Effector memory CD8-positive, alpha-beta T cell (primary cell): ENCODE measurements at regions not wholly inside any gene's neighbourhood (a gene's known extent, or its start where the extent isn't known, plus 50 kb on each side); places are given as distances from the start of the nearest gene placed in this dataset.

Experiments used
- ATAC-seq: fragments of 150-1000 bp; cut with Tn5 transposase; replicated peaks from 2 replicates; pipeline ENCODE4 v1.10.0; 2021; ENCODE audit warnings: mild to moderate bottlenecking, moderate library complexity
- DNase-seq, 3 experiments: peaks; one replicate each; pipeline ENCODE4 v3.0.0; 2021
- H3K27ac Mint-ChIP-seq, 2 donors: one replicate each; pipeline ENCODE4 v1.8.0; 2022; ENCODE audit warnings: mild to moderate bottlenecking in 2 of 2, mixed read lengths in 2 of 2, moderate library complexity in 2 of 2
- H3K27me3 Mint-ChIP-seq, 2 donors: one replicate each; pipeline ENCODE4 v1.8.0; 2022; ENCODE audit warnings: mixed read lengths in 2 of 2
- H3K36me3 Mint-ChIP-seq: one replicate; pipeline ENCODE4 v1.8.0; 2022; ENCODE audit warnings: mild to moderate bottlenecking, moderate library complexity, mixed read lengths; ENCODE audit not compliant: insufficient read depth
- H3K4me1 Mint-ChIP-seq, 2 donors: one replicate each; pipeline ENCODE4 v1.8.0; 2022; ENCODE audit warnings: low read depth in 2 of 2, mixed read lengths in 2 of 2
- H3K4me3 Mint-ChIP-seq, 2 donors: one replicate each; pipeline ENCODE4 v1.8.0; 2022; ENCODE audit warnings: mild to moderate bottlenecking in 2 of 2, mixed read lengths in 2 of 2, moderate library complexity in 2 of 2
- H3K9me3 Mint-ChIP-seq, 2 donors: one replicate each; pipeline ENCODE4 v1.8.0; 2022; ENCODE audit warnings: mixed read lengths in 2 of 2

DNA sequence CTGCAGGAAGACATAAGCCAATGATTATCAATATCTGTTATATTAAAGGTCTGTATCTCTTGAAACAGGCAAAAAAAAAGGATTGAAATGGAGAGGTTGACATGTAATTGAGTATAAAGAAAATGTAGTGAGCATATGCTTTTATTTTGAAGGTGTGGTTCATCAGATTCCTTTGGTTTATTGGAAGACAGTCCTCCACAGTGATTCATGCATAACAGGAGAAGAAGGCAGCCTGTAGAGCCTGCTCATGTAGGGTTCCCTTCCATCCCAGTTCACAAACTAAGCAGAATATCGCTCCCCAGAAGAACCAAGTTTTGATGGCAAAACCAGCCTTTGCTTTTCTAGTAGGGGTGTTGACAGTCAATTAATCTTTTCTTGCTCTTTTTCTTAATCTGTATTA, 1016.8 kb upstream of the ADGRL4 start:
- ATAC-seq = no peak
- Mint-ChIP-seq H3K27ac (no peak overlapping the region), H3K4me3 (no peak overlapping the region), H3K36me3 (no peaks in the 10 kb centered on the region), H3K9me3 (no peaks in the 10 kb centered on the region), H3K4me1 (no peaks in the 10 kb centered on the region), H3K27me3 (no peaks in the 10 kb centered on the region)
- no peak for DNase-seq

DNA sequence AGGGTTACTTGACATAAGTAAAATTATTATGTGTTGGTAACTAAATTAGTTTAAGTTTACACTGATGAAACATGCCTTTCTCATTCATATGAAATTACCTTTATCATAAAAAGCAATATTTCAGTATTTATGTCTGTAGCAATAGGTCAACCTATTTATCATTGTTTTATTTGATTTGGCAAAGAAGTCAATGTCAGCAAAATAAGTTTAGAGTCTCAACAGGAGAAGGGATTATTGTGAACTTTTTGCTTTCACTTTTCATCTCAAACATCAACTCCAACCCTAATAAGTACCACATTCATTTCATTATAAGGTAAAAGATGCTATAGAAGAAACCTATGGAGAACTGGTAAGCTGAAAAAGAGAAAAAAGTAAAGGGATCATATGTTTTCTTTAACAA, 1015.4 kb upstream of the ADGRL4 start:
- Mint-ChIP-seq H3K36me3 (no peaks in the 10 kb centered on the region), H3K9me3 (peaks cover 0 to 2% of the 10 kb centered on the region in 2 donors), H3K4me3 (no peak overlapping the region), H3K4me1 (no peaks in the 10 kb centered on the region), H3K27ac (no peak overlapping the region), H3K27me3 (no peaks in the 10 kb centered on the region)
- ATAC-seq (no peak), DNase-seq (no peak)

DNA sequence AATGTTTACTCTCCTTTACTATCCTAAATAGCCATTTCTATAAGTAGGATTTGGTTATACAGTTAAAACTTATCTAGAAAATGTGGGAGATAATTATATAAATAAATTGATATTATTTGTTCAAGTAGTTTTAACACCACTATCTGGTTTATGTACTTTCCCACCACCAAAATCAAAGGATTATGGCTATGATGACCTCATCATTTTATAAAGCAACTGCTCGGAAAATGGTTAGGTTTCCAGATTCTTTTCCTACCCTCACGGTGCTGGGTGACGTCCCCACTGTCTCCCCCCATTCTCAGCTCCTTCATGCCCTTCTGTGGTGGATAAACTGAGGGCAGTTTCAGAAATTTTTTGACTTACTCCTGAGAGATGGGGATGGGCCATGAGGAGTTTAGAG, 1011.8 kb upstream of the ADGRL4 start:
- DNase-seq = no peak
- no peak for ATAC-seq
- no peak overlapping the region for H3K4me3 Mint-ChIP-seq
- no peaks in the 10 kb centered on the region for H3K27me3 Mint-ChIP-seq
- H3K9me3 Mint-ChIP-seq = peaks cover 0 to 2% of the 10 kb centered on the region in 2 donors
- no peaks in the 10 kb centered on the region for H3K36me3 Mint-ChIP-seq
- no peaks in the 10 kb centered on the region for H3K4me1 Mint-ChIP-seq
- no peak overlapping the region for H3K27ac Mint-ChIP-seq

DNA sequence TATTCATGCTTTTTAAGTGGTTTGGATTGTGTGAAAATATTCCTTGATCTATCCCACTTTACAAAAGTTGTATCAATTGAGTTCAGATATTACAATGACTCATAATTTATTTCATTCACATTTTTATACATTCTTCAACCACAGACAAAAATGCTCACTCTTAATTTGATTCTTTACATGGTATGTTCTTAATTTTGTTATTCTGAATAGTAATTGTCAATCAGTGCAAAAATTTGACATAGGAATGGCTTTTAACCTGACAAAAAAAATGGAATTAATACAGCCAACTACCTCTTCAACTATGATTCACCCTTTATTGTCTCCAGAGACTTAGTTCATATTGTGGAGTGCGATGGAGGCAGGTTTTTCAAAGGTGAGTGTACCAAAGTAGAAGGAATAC, 1002.4 kb upstream of the ADGRL4 start:
- no peaks in the 10 kb centered on the region for H3K36me3 Mint-ChIP-seq
- ATAC-seq (no peak), DNase-seq (no peak)
- no peaks in the 10 kb centered on the region for H3K27me3 Mint-ChIP-seq
- no peak overlapping the region for H3K27ac Mint-ChIP-seq
- H3K4me1 Mint-ChIP-seq = no peaks in the 10 kb centered on the region
- no peak overlapping the region for H3K4me3 Mint-ChIP-seq
- peaks cover 0 to 2% of the 10 kb centered on the region in 2 donors for H3K9me3 Mint-ChIP-seq

DNA sequence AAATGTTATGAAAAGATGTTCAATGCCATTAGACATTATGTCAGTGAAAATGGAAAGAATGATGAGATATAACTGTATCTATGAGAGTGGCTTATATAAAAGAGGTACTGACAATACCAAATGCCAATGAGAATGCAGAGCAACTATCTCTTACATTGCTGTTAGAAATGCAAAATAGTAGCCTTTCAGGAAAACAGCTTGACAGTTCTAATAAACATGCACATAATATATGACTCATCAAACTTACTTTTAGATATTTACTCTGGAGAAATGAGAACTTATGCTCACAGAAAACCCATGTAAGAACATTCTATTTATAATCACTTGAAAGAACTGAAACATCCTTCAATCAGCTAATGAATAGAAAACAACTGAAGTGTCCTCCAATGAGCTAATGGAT, 996.7 kb upstream of the ADGRL4 start:
- no peak for ATAC-seq
- H3K36me3 Mint-ChIP-seq = peaks cover 2% of the 10 kb centered on the region

DNA sequence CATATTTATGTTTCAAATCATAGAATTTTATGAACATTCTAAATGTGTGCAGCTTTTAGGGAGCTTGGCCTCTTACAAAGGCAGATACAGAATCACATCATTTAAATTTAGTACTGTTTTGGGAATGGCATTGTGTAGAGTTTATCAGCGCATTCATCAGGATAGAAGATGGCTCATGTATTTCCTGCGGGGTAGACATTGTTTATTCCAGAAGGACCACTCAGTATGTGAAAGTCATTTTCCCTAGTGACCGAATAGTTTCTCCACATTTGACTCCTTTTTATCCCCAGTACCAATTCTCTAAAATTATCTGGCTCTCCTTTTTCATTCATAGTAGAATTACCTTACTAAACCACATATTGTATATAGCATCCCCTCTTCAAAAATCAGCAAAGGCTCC, 981.9 kb upstream of the ADGRL4 start:
- H3K9me3 Mint-ChIP-seq = peaks cover 15 to 27% of the 10 kb centered on the region in 2 donors
- H3K4me3 Mint-ChIP-seq = no peak overlapping the region
- H3K4me1 Mint-ChIP-seq = no peaks in the 10 kb centered on the region
- H3K27me3 Mint-ChIP-seq = no peaks in the 10 kb centered on the region
- H3K27ac Mint-ChIP-seq = no peak overlapping the region
- no peak for DNase-seq
- no peaks in the 10 kb centered on the region for H3K36me3 Mint-ChIP-seq
- ATAC-seq = no peak

More for the DNA sequence above, 996.7 kb upstream of the ADGRL4 start:
- no peak for DNase-seq
- Mint-ChIP-seq H3K27me3 (no peaks in the 10 kb centered on the region), H3K4me3 (no peak overlapping the region), H3K9me3 (peaks cover 7 to 19% of the 10 kb centered on the region in 2 donors), H3K4me1 (no peaks in the 10 kb centered on the region), H3K27ac (no peak overlapping the region)

DNA sequence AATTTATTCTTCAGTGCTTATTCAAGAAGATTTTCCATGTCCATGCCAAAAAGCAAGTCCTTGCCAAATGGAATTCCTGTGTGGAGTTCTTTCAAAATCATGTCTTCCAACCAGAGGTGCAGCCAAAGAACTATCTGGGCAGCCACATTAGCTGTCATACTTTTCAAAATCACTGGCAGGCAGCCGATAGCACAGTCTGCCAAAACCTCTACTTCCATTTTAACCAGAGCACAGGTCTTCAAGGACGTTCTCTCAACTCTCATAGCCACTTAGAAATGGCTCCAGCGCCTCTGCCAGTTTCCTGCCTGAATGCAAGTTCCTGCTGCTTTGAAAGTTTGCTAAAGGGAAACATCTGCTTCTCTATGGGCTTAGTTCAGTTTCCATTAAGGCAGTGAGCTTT, 975.7 kb upstream of the ADGRL4 start:
- no peak for ATAC-seq
- Mint-ChIP-seq H3K27me3 (no peaks in the 10 kb centered on the region), H3K4me1 (no peaks in the 10 kb centered on the region)

DNA sequence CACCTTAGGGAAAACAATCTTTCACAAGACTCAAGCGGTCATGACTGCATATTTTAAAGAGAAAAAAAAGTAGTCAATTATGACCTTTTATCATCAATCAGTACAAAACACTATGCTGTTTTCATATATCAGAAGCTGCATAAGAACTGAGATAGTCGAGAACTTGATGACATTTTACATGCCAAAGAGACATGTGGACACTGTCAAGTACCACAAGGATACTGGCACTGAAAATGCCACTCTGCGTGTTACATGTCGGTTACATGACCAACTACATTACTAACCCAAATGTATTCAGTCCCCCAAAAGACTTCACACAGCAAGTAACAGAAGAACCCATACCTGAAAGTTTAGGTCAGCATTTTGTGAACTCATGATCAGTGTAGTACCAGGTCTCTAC, 975.0 kb upstream of the ADGRL4 start:
- H3K4me3 Mint-ChIP-seq = no peak overlapping the region
- DNase-seq (no peak), ATAC-seq (no peak)
- H3K27ac Mint-ChIP-seq = no peak overlapping the region
- no peaks in the 10 kb centered on the region for H3K36me3 Mint-ChIP-seq
- H3K4me1 Mint-ChIP-seq = no peaks in the 10 kb centered on the region
- no peaks in the 10 kb centered on the region for H3K27me3 Mint-ChIP-seq
- H3K9me3 Mint-ChIP-seq = peaks cover 18 to 20% of the 10 kb centered on the region in 2 donors

More for the DNA sequence above, 975.7 kb upstream of the ADGRL4 start:
- Mint-ChIP-seq H3K27ac (no peak overlapping the region), H3K4me3 (no peak overlapping the region), H3K9me3 (peaks cover 12 to 16% of the 10 kb centered on the region in 2 donors), H3K36me3 (no peaks in the 10 kb centered on the region)
- DNase-seq = no peak

DNA sequence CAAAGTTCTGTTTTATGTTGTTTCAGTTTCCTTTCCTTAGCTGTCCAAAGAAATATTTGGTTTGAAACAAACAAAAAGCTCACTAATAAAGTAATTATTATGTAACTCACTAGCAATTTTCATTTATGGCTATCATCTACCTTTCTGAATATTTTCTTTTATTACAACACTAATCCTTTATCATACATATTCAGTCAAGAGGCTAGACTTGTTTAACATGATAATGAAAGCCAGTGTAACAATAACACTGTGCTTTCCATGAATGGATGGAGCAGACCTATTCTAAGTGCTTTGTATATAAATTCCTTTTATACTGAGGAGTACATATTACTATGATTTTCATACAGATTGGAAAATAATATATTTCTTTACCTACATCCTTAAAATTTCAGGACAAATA, 972.8 kb upstream of the ADGRL4 start:
- Mint-ChIP-seq H3K4me1 (no peaks in the 10 kb centered on the region), H3K36me3 (no peaks in the 10 kb centered on the region), H3K9me3 (peaks cover 12 to 13% of the 10 kb centered on the region in 2 donors), H3K27ac (no peak overlapping the region), H3K27me3 (no peaks in the 10 kb centered on the region), H3K4me3 (no peak overlapping the region)
- ATAC-seq (no peak), DNase-seq (no peak)

DNA sequence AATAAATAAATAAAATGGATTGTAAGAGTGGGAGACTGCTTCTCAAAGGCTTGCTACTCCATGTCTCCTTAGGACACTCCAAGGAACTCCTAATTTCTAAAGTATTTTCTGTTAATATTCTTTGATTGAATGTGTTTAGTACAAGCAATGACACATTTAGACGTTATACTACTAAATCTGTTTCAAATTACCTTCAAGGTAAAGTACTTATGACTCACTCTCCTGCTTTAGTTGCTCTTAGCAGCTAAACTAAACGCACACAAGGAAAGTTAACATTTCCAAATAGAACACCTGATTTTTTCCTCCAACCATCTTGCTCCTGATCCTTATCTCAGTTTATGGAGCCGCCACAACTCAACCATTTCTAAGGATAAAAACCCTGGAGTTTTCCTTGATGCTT, 969.8 kb upstream of the ADGRL4 start:
- Mint-ChIP-seq H3K4me1 (no peaks in the 10 kb centered on the region), H3K9me3 (peaks cover 7 to 9% of the 10 kb centered on the region in 2 donors), H3K27me3 (no peaks in the 10 kb centered on the region), H3K27ac (no peak overlapping the region), H3K36me3 (no peaks in the 10 kb centered on the region), H3K4me3 (no peak overlapping the region)
- ATAC-seq (no peak), DNase-seq (no peak)

DNA sequence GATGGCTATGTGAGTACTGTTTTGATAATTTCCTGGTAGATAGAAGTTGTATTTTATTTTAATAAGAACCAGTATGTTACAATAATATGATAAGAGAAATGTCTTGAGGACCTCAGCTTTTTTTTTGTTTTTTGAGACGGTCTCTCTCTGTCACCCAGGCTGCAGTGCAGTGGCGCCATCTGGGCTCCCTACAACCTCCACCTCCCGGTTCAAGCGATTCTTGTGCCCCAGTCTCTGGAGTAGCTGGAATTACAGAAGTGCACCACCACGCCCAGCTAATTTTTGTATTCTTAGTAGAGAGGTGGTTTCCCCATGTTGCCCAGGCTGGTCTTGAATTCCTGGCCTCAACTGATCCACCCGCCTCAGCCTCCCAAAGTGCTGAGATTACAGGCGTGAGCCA, 968.1 kb upstream of the ADGRL4 start:
- ATAC-seq (no peak), DNase-seq (no peak)
- peaks cover 7 to 9% of the 10 kb centered on the region in 2 donors for H3K9me3 Mint-ChIP-seq
- H3K27ac Mint-ChIP-seq = no peak overlapping the region
- no peaks in the 10 kb centered on the region for H3K4me1 Mint-ChIP-seq
- H3K27me3 Mint-ChIP-seq = no peaks in the 10 kb centered on the region
- no peaks in the 10 kb centered on the region for H3K36me3 Mint-ChIP-seq
- no peak overlapping the region for H3K4me3 Mint-ChIP-seq

DNA sequence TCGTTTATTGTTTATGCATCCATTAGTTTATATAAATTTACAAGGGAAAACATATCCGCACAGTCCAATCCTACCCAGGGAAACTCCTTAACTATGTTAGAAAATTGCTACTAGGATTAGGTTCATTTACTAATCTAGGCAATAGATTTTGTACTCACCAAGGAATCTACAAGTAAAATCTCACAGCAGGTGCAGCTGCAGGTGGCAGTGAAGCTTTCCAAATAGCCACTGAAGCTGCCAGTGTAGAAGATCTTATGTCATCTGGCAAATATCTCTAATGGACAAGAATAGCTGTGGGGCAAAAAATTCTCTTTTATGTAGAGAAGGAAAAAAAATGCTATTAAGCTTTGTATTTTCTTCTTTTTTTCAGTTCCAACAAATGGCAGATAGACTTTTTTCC, 963.4 kb upstream of the ADGRL4 start:
- Mint-ChIP-seq H3K4me3 (no peak overlapping the region), H3K9me3 (peaks cover 6 to 8% of the 10 kb centered on the region in 2 donors), H3K4me1 (no peaks in the 10 kb centered on the region), H3K36me3 (no peaks in the 10 kb centered on the region), H3K27me3 (no peaks in the 10 kb centered on the region), H3K27ac (no peak overlapping the region)
- DNase-seq (no peak), ATAC-seq (no peak)

DNA sequence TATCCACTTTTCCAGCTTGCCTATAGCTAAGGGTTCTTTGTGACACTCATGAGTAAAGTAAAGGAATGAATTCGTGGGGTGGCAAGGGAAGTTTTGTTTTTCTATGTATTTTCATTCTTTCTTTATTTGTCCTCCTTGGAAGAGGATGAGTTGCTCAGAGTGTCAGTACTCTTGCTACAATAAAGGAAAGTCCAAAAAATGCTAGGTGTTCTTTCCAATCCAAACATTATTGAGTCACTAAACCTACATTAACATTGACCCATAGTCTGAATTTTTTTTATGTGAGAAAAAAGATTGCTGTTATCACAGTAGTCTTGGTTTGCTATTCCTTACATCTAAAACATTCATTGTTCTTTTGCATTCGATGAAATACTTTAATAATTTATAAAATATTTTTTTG, 959.9 kb upstream of the ADGRL4 start:
- Mint-ChIP-seq H3K4me1 (no peaks in the 10 kb centered on the region), H3K4me3 (no peak overlapping the region), H3K27ac (no peak overlapping the region), H3K27me3 (no peaks in the 10 kb centered on the region), H3K9me3 (peaks cover 8 to 17% of the 10 kb centered on the region in 2 donors), H3K36me3 (no peaks in the 10 kb centered on the region)
- ATAC-seq (no peak), DNase-seq (no peak)

DNA sequence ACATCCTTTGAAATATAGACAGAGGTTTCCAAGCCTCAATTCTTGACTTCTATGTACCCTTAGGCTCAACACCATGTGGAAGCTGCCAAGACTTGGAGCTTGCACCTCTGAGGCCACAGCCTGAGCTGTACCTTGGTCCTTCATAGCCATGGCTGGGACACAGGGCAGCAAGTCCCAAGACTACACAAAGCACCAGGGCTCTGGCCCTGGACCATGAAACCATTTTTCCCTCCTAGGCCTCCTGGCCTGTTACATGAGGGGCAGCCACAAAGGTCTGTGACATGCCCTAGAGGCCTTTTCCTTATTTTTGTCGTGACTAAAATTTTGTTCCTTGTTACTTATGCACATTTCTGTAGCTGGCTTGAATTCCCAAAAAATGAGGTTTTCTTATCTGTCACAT, 953.1 kb upstream of the ADGRL4 start:
- no peak overlapping the region for H3K27ac Mint-ChIP-seq
- H3K4me1 Mint-ChIP-seq = no peaks in the 10 kb centered on the region
- H3K9me3 Mint-ChIP-seq = peaks cover 3 to 27% of the 10 kb centered on the region in 2 donors
- no peaks in the 10 kb centered on the region for H3K36me3 Mint-ChIP-seq
- ATAC-seq (no peak), DNase-seq (no peak)
- H3K27me3 Mint-ChIP-seq = no peaks in the 10 kb centered on the region
- H3K4me3 Mint-ChIP-seq = no peak overlapping the region

DNA sequence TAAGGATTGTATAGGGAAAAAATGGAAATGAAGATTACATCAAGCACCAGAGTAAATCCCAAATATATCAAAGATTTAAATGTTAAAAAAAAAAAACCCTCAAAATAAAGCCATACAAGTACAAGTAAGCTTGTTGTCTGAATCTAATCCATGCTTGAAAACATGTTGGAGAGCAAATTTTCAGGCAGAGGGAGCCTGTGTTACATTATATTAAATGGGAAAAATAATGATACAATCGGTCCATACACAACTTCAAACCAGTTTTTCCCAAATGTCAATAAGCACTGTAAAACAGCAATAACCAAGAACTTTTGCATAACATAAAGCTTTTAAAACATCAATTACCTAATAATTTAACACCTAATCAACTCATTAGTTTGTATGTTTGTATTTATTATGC, 949.4 kb upstream of the ADGRL4 start:
- H3K9me3 Mint-ChIP-seq = peaks cover 15 to 42% of the 10 kb centered on the region in 2 donors
- no peak overlapping the region for H3K4me3 Mint-ChIP-seq
- H3K27me3 Mint-ChIP-seq = no peaks in the 10 kb centered on the region
- H3K4me1 Mint-ChIP-seq = no peaks in the 10 kb centered on the region
- H3K27ac Mint-ChIP-seq = no peak overlapping the region
- H3K36me3 Mint-ChIP-seq = no peaks in the 10 kb centered on the region
- DNase-seq (no peak), ATAC-seq (no peak)
